HG03558 (cell line): ENCODE measurements at regions not wholly inside any gene's neighbourhood (a gene's known extent, or its start where the extent isn't known, plus 50 kb on each side); places are given as distances from the start of the nearest gene placed in this dataset.
"Not testable (repeated sequence)": the region's sequence is repeated elsewhere in the genome, so short reads cannot be mapped to it uniquely, and the experiment has no call there.

Source experiments
- ATAC-seq: cut with Tn5 transposase; IDR thresholded peaks from one replicate; pipeline ENCODE4 v1.9.1; 2021; ENCODE audit warnings: moderate number of reproducible peaks; ENCODE audit not compliant: unreplicated experiment; ENCODE audit errors: extremely low read depth

- ATAC-seq: peak; percentile 89
Observed at GRCh38 chr3:18237251-18238005, 187.7 kb downstream of the SATB1 start.

GRCh38 chr3:18236726-18237125, 188.4 kb downstream of the SATB1 start:
- no peak for ATAC-seq

- ATAC-seq: no peak
Observed at GRCh38 chr3:18234717-18235335, 190.3 kb downstream of the SATB1 start.

- no peak for ATAC-seq
Observed at GRCh38 chr3:18233987-18234716, 191.0 kb downstream of the SATB1 start.

GRCh38 chr3:18232317-18232716, 192.8 kb downstream of the SATB1 start:
- no peak for ATAC-seq

- no peak for ATAC-seq
Observed at GRCh38 chr3:18228060-18228459, 197.1 kb downstream of the SATB1 start.

DNA sequence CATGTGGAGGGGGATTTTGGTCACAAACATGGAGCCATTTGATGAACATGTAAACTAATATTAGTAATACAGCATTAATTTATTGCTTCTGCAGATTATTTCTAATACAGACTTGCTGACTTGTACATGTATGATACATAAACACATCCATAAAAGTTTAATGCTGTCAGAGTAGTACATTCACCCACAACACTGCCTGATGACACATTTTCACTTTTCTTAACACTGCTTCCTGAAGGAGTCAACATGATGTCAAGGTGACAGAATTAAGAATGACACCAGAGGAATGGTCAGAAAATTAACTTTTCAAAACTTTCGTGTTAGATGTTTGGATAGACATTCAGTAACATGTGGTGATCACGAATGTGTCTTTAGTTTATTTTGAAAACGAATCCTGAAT, 199.4 kb downstream of the SATB1 start:
- ATAC-seq: no peak

DNA sequence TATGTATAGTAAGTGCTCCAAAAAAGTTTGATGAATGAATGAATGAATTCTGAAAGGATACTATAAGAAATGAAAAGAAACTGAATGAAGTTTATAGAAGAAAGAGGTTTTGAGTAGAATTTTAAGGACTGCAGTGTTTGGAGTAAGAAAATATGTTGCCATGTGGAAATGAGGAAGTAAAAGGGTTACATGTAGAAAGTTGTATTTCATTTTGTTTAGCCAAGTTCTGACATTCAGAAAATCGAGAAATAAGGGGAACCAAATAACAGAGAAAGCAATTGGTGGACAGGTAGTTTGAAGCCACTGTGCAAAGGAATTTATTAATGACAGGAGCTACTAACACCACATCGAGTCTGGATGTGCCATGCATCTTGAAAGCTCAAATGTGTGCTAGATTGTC, 200.7 kb downstream of the SATB1 start:
- no peak for ATAC-seq

- peak; percentile 10 for ATAC-seq
Observed at GRCh38 chr3:18223974-18224373, 201.2 kb downstream of the SATB1 start.

GRCh38 chr3:18223571-18223970, 201.6 kb downstream of the SATB1 start:
- peak; percentile 99 for ATAC-seq

- no peak for ATAC-seq
Observed at GRCh38 chr3:18222686-18223085, 202.5 kb downstream of the SATB1 start.

GRCh38 chr3:18217507-18218174, 207.5 kb downstream of the SATB1 start:
- no peak for ATAC-seq

GRCh38 chr3:18216996-18217395, 208.1 kb downstream of the SATB1 start:
- ATAC-seq: no peak

DNA sequence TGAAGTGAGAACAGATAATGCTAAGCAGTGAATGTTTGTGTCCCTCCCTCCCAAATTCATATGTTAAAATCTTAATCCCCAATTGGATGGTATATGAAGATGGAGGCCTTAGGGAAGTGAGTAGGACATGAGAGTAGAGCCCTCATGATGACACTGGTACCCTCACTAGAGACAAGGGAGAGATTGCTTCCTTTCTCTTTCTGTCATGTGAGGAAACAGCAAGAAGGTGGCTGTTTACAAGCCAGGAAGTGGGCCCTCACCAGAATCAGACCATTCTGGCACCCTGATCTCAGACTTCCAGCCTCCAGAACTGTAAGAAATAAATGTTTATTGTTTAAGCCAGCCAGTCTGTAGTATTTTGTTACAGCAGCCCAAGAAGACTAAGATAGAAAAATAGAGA, 209.5 kb downstream of the SATB1 start:
- ATAC-seq: no peak

DNA sequence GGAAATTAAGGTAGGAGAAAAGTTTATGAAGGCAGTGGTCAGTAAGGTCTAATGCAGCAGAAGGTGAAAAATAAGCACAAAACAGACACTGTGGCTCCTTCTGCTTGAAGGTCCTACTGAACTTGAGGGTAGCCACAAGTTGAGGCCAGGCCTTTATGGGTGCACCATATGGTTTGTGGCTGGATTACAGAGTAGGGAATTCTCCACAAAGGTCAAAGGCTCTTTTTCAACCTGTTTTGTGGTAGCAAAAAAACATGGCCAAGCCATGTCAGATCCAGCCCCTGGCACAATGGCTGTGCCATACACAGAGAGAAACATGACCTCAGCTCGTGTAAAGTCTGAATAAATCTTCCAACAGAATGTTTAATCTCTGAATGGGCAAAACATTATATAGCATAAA, 214.0 kb downstream of the SATB1 start:
- no peak for ATAC-seq

DNA sequence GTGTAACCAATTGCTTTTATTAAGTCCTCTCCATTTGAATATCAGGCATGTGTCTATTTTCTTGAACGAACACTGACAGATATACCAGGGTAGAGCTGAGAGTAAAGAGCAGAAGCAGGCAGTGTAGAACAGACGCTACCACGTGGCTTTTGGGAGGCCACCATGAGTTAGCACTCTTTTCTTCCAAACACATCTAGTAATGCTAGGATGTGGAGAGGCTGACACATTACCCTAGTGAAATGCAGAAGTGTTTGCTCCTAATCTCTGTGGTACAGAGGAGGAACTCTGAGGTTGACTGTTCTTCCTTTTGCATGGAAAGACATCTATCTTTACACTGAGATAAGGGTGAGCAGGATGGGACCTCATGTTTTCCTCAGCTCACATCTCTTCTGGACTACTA, 216.3 kb downstream of the SATB1 start:
- ATAC-seq: no peak

DNA sequence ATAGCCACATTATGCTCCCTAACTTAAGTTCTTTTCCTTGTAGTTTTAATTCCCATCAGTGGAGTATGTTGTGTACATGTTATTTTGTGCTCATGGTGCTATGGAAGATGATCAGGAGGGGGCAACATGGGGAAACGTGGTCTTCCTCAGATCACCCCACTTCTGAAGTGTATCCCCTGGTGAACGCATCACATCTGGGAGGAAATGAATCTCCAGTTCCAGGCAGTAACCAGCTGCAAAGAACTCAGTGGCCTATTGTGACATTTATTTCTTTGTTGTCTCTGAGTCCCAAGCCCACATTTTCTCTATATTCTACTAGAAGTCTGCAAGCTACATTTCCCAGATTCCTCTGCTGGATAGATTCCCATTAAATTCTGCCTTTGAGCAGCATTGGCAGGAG, 217.0 kb downstream of the SATB1 start:
- ATAC-seq: no peak

DNA sequence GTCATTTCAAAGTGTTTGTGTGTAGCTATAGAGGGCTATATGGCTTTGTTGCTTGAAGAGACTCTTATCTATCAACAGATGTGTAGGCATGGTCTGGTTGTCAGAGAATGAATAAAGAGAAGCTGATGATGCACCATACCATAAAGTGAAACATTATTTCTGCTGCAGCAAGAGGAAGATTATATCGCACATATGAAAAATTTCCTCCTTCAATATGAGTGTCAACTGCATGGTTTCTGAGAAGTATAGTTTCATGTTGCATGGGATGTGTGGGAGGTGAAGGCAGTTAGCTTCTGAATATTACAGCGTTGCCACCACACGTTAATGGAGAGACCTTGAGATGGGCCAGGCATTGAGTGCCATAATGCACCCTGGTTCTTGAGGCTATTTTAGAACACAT, 217.9 kb downstream of the SATB1 start:
- ATAC-seq: no peak

- ATAC-seq: not testable (repeated sequence)
Observed at GRCh38 chr3:18205701-18206100, 219.4 kb downstream of the SATB1 start.

GRCh38 chr3:18201315-18201714, 223.8 kb downstream of the SATB1 start:
- ATAC-seq: no peak

GRCh38 chr3:18199757-18200156, 225.4 kb downstream of the SATB1 start:
- ATAC-seq: no peak
